ENCODE measurements at regions not wholly inside any gene's neighbourhood (a gene's known extent, or its start where the extent isn't known, plus 50 kb on each side); places are given as distances from the start of the nearest gene placed in this dataset.

- TF ChIP-seq POLR2A (IDR thresholded peaks at IDR 0.05) (no peak), CTCF (IDR thresholded peaks at IDR 0.05 in 8 of 11, conservative IDR thresholded peaks at IDR 0.05 in 3 of 11) (no peak), POLR2AphosphoS5 (IDR thresholded peaks at IDR 0.05) (no peak)
Observed at GRCh38 chr9:129377931-129378661, 200.0 kb upstream of the IER5L start.
